ENCODE measurements at regions not wholly inside any gene's neighbourhood (a gene's known extent, or its start where the extent isn't known, plus 50 kb on each side); places are given as distances from the start of the nearest gene placed in this dataset.

GRCh38 chr4:13108096-13108495 lies 376.0 kb downstream of the RAB28 start:
- no peak overlapping the region for H3K4me3 Mint-ChIP-seq
- DNase-seq = no peak
- Histone ChIP-seq H3K36me3 (replicated peaks in 1 of 2; ENCODE audit: control insufficient read depth in 1 of 2, insufficient read depth in 2 of 2, low read length in 2 of 2) (no peaks in the 10 kb centered on the region), H2AFZ (ENCODE audit: insufficient read depth, low read depth, low read length, poor library complexity, severe bottlenecking) (no peak overlapping the region), H3K27me3 (ENCODE audit: control insufficient read depth in 2 of 2, insufficient read depth in 2 of 2, low read length in 2 of 2) (no peaks in the 10 kb centered on the region), H3K4me1 (ENCODE audit: control insufficient read depth in 1 of 2, insufficient read depth in 2 of 2, low read length in 2 of 2) (no peaks in the 10 kb centered on the region), H3K27ac (ENCODE audit: low read depth in 1 of 2, low read length in 2 of 2) (no peak overlapping the region), H4K20me1 (ENCODE audit: insufficient read depth, low read length) (no peaks in the 10 kb centered on the region), H3K9ac (ENCODE audit: insufficient read depth, low read length, poor library complexity, severe bottlenecking) (no peak overlapping the region), H3K79me2 (ENCODE audit: insufficient read depth, low read length) (no peaks in the 10 kb centered on the region), H3K9me3 (replicated peaks in 1 of 2; ENCODE audit: control insufficient read depth in 1 of 2, insufficient read depth in 1 of 2, low read length in 2 of 2) (peaks cover 5 to 12% of the 10 kb centered on the region in 2 donors), H3K4me2 (replicated peaks; ENCODE audit: extremely low read depth, low read length, poor library complexity, severe bottlenecking) (no peak overlapping the region), H3K4me3 (replicated peaks in 1 of 3; ENCODE audit: low read depth in 2 of 3, low read length in 3 of 3) (no peak overlapping the region)
- H3K36me3 Mint-ChIP-seq = no peaks in the 10 kb centered on the region
- intact Hi-C loops (cut with micrococcal nuclease) = no loop called here
- no peak for TF ChIP-seq CTCF (IDR thresholded peaks at IDR 0.05)
- H3K9me3 Mint-ChIP-seq = peaks cover 0 to 17% (median 5%) of the 10 kb centered on the region in 7 donors
- no peaks in the 10 kb centered on the region for H3K4me1 Mint-ChIP-seq
- WGBS (ENCODE audit: insufficient coverage) = no CpG with 5 or more reads among the region's 1 CpG
- no peak overlapping the region for H3K27ac Mint-ChIP-seq
- H3K27me3 Mint-ChIP-seq (ENCODE audit: low read depth in 3 of 3) = no peaks in the 10 kb centered on the region

GRCh38 chr4:13103382-13104015 lies 380.6 kb downstream of the RAB28 start:
- Histone ChIP-seq H3K4me2 (replicated peaks; ENCODE audit: extremely low read depth, low read length, poor library complexity, severe bottlenecking) (no peak overlapping the region), H2AFZ (ENCODE audit: insufficient read depth, low read depth, low read length, poor library complexity, severe bottlenecking) (no peak overlapping the region), H3K4me3 (replicated peaks in 1 of 3; ENCODE audit: low read depth in 2 of 3, low read length in 3 of 3) (no peak overlapping the region), H3K36me3 (replicated peaks in 1 of 2; ENCODE audit: control insufficient read depth in 1 of 2, insufficient read depth in 2 of 2, low read length in 2 of 2) (no peaks in the 10 kb centered on the region), H3K4me1 (ENCODE audit: control insufficient read depth in 1 of 2, insufficient read depth in 2 of 2, low read length in 2 of 2) (no peaks in the 10 kb centered on the region), H3K9me3 (replicated peaks in 1 of 2; ENCODE audit: control insufficient read depth in 1 of 2, insufficient read depth in 1 of 2, low read length in 2 of 2) (peaks cover 5 to 24% of the 10 kb centered on the region in 2 donors), H3K9ac (ENCODE audit: insufficient read depth, low read length, poor library complexity, severe bottlenecking) (no peak overlapping the region), H3K79me2 (ENCODE audit: insufficient read depth, low read length) (no peaks in the 10 kb centered on the region), H3K27ac (ENCODE audit: low read depth in 1 of 2, low read length in 2 of 2) (no peak overlapping the region), H3K27me3 (ENCODE audit: control insufficient read depth in 2 of 2, insufficient read depth in 2 of 2, low read length in 2 of 2) (no peaks in the 10 kb centered on the region), H4K20me1 (ENCODE audit: insufficient read depth, low read length) (no peaks in the 10 kb centered on the region)
- no peaks in the 10 kb centered on the region for H3K36me3 Mint-ChIP-seq
- H3K4me3 Mint-ChIP-seq = no peak overlapping the region
- H3K27ac Mint-ChIP-seq = no peak overlapping the region
- WGBS (ENCODE audit: insufficient coverage) = 53% methylated on average over 3 of the region's 7 CpGs
- TF ChIP-seq CTCF (IDR thresholded peaks at IDR 0.05) = no peak
- intact Hi-C loops (cut with micrococcal nuclease) = no loop called here
- no peaks in the 10 kb centered on the region for H3K4me1 Mint-ChIP-seq
- peaks cover 3 to 26% (median 9%) of the 10 kb centered on the region in 7 donors for H3K9me3 Mint-ChIP-seq
- no peaks in the 10 kb centered on the region for H3K27me3 Mint-ChIP-seq (ENCODE audit: low read depth in 3 of 3)
- DNase-seq = no peak
